B cell (primary cell): ENCODE measurements at regions not wholly inside any gene's neighbourhood (a gene's known extent, or its start where the extent isn't known, plus 50 kb on each side); places are given as distances from the start of the nearest gene placed in this dataset.

Source experiments
- ATAC-seq: fragments of 200-7000 bp; cut with Tn5 transposase; one replicate; pipeline ENCODE4 v1.10.0; 2021; ENCODE audit warnings: low read depth, mild to moderate bottlenecking, moderate number of reproducible peaks, moderate library complexity
- CTCF ChIA-PET: fragments of 350-600 bp; sonication (Branson Sonifier 250); formaldehyde crosslinking; loops from one replicate; lab custom pipeline; 2021; ENCODE audit warnings: antibody characterized with exemption, inconsistent platforms; lab: Charles Lee
- POLR2A ChIA-PET: fragments of 350-600 bp; sonication (Branson Sonifier 250); formaldehyde crosslinking; loops from one replicate; lab custom pipeline; 2021; ENCODE audit warnings: antibody characterized with exemption; lab: Charles Lee
- DNase-seq: peaks from one replicate; pipeline ENCODE4 v3.0.0; 2013
- H2AFZ ChIP-seq: 2 replicates; pipeline ENCODE4 v1.6.1; 2012; ENCODE audit warnings: mild to moderate bottlenecking, low read depth, low read length; ENCODE audit not compliant: insufficient read depth, poor library complexity, severe bottlenecking
- H3K27ac ChIP-seq, 2 donors: 1 replicate in 1 of 2; 2 replicates in 1 of 2; pipeline ENCODE4 v1.5.1; 2012 to 2013; ENCODE audit warnings: low read length in 2 of 2, mild to moderate bottlenecking in 2 of 2, moderate library complexity in 1 of 2
- H3K27me3 ChIP-seq, 4 experiments: fragments of 200-600 bp in 1 of 4; sonication (generic) in 1 of 4; replicated peaks in 1 of 4; 1 replicate in 2 of 4; 2 replicates in 2 of 4; pipeline versions ENCODE4 v1.6.1 to v1.7.0; 2013 to 2016; ENCODE audit warnings: low read length in 3 of 4, mild to moderate bottlenecking in 2 of 4, mixed read lengths in 1 of 4, moderate library complexity in 1 of 4; ENCODE audit not compliant: insufficient read depth in 4 of 4, control insufficient read depth in 3 of 4; ENCODE audit errors: control extremely low read depth in 1 of 4
- H3K36me3 ChIP-seq, 2 experiments: replicated peaks in 1 of 2; 1 replicate in 1 of 2; 2 replicates in 1 of 2; pipeline versions ENCODE4 v1.6.1 to v1.7.1; 2013; ENCODE audit warnings: low read length in 1 of 2; ENCODE audit not compliant: insufficient read depth in 2 of 2, control insufficient read depth in 1 of 2; ENCODE audit errors: control extremely low read depth in 1 of 2, extremely low read depth in 1 of 2
- H3K4me1 ChIP-seq, 2 donors: fragments of 200-600 bp in 1 of 2; sonication (generic) in 1 of 2; 1 replicate in 1 of 2; 2 replicates in 1 of 2; pipeline versions ENCODE4 v1.5.1 to v1.6.1; 2013 to 2017; ENCODE audit warnings: low read length in 2 of 2; ENCODE audit not compliant: control insufficient read depth in 2 of 2, insufficient read depth in 2 of 2
- H3K4me2 ChIP-seq: replicated peaks from 2 replicates; pipeline ENCODE3; 2012; ENCODE audit warnings: mild to moderate bottlenecking, low read depth, low read length; ENCODE audit not compliant: poor library complexity, severe bottlenecking
- H3K4me3 ChIP-seq, 5 experiments: fragments of 200-600 bp in 1 of 5; sonication (generic) in 1 of 5; 1 replicate in 3 of 5; 2 replicates in 2 of 5; pipeline versions ENCODE4 v1.5.1 to v1.7.0; 2011 to 2016; ENCODE audit warnings: low read length in 4 of 5, mild to moderate bottlenecking in 4 of 5, low read depth in 2 of 5, control low read depth in 1 of 5, moderate library complexity in 1 of 5; ENCODE audit not compliant: insufficient read depth in 1 of 5; ENCODE audit errors: control extremely low read depth in 1 of 5, extremely low read depth in 1 of 5
- H3K79me2 ChIP-seq: fragments of 200-600 bp; sonication (generic); one replicate; pipeline ENCODE4 v1.6.0; 2016; ENCODE audit warnings: low read length; ENCODE audit not compliant: control insufficient read depth, insufficient read depth
- H3K9ac ChIP-seq: fragments of 200-600 bp; sonication (generic); 2 replicates; pipeline ENCODE4 v1.6.1; 2017; ENCODE audit warnings: mild to moderate bottlenecking, low read length, moderate library complexity
- H3K9me3 ChIP-seq, 3 donors: one replicate each; pipeline versions ENCODE4 v1.6.1 to v1.7.1; 2013; ENCODE audit warnings: low read length in 2 of 3; ENCODE audit not compliant: control insufficient read depth in 2 of 3, insufficient read depth in 1 of 3; ENCODE audit errors: control extremely low read depth in 1 of 3
- H4K20me1 ChIP-seq: 2 replicates; pipeline ENCODE4 v1.6.0; 2012; ENCODE audit warnings: mild to moderate bottlenecking, low read length; ENCODE audit not compliant: insufficient read depth, control insufficient read depth, poor library complexity, severe bottlenecking
- H3K27ac Mint-ChIP-seq: one replicate; pipeline ENCODE4 v1.8.0; 2021; ENCODE audit warnings: mixed read lengths
- H3K27me3 Mint-ChIP-seq: one replicate; pipeline ENCODE4 v1.8.0; 2021; ENCODE audit warnings: mixed read lengths
- H3K4me1 Mint-ChIP-seq: one replicate; pipeline ENCODE4 v1.8.0; 2021; ENCODE audit warnings: mixed read lengths
- H3K4me3 Mint-ChIP-seq: one replicate; pipeline ENCODE4 v1.8.0; 2021; ENCODE audit warnings: mixed read lengths
- H3K9me3 Mint-ChIP-seq: one replicate; pipeline ENCODE4 v1.8.0; 2022; ENCODE audit warnings: mixed read lengths; ENCODE audit not compliant: insufficient read depth
- EZH2 ChIP-seq: IDR thresholded peaks from 2 replicates; pipeline ENCODE4 v1.6.1; 2012; ENCODE audit warnings: borderline replicate concordance, low read depth, mild to moderate bottlenecking, moderate library complexity, low read length; ENCODE audit not compliant: insufficient read depth, poor library complexity, severe bottlenecking
- WGBS: methylation state at CpG from one replicate; pipeline ENCODE4 v1.1.5; 2013; ENCODE audit warnings: missing lambda C conversion rate; ENCODE audit not compliant: insufficient coverage; 5-methylcytosine and 5-hydroxymethylcytosine counted together
- intact Hi-C: fragments of 100-400 bp; cut with micrococcal nuclease; formaldehyde crosslinking; loops from one replicate; pipeline ENCODE4 v1.10.0; 2022
- TF ChIP-seq, protein P1 (sequence below): fragments of 200-600 bp; IDR thresholded peaks from one replicate; pipeline ENCODE4 v1.8.0; 2022; ENCODE audit warnings: antibody characterized with exemption, mild to moderate bottlenecking

- CTCF ChIA-PET: no interaction called here
- no peaks in the 10 kb centered on the region for H3K36me3 ChIP-seq
Measured at GRCh38 chr5:34587355-34588241, 68.5 kb upstream of the RAI14 start.

DNA sequence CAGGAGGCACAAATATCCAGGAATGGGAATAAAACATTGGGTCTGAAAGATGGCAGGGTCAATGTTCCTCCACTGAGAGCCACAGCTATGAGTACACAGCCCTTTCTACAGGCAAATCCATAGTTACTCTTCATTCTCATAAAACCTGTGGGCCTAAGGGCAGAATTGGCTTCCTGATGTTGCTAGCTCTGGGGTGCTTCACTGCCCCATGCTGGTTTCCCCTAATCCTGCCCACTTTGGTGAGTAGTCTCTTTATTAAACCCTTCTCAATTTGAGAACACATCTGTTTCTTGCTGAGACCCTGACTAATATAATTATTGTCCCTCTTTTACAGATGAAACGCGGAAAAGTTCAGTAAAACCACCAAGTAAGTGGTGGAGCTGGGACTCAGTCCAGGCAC is 66.3 kb upstream of the RAI14 start:
- H3K27me3 ChIP-seq: peaks cover 0 to 5% (median 0%) of the 10 kb centered on the region in 4 experiments
- DNase-seq (no peak), ATAC-seq (no peak)
- no peak overlapping the region for H3K9ac ChIP-seq
- no peaks in the 10 kb centered on the region for H3K9me3 Mint-ChIP-seq
- no peaks in the 10 kb centered on the region for H3K79me2 ChIP-seq
- H3K27ac Mint-ChIP-seq: no peak overlapping the region
- H3K4me3 Mint-ChIP-seq: no peak overlapping the region
- no peaks in the 10 kb centered on the region for H3K4me1 Mint-ChIP-seq
- H2AFZ ChIP-seq: no peak overlapping the region
- 100% methylated on average over 2 of the region's 2 CpGs for WGBS
- no peak overlapping the region for H3K27ac ChIP-seq
- H3K4me1 ChIP-seq: no peaks in the 10 kb centered on the region
- H3K27me3 Mint-ChIP-seq: peaks cover 14% of the 10 kb centered on the region
- no peak for TF ChIP-seq EZH2
- TF ChIP-seq, protein P1, sequence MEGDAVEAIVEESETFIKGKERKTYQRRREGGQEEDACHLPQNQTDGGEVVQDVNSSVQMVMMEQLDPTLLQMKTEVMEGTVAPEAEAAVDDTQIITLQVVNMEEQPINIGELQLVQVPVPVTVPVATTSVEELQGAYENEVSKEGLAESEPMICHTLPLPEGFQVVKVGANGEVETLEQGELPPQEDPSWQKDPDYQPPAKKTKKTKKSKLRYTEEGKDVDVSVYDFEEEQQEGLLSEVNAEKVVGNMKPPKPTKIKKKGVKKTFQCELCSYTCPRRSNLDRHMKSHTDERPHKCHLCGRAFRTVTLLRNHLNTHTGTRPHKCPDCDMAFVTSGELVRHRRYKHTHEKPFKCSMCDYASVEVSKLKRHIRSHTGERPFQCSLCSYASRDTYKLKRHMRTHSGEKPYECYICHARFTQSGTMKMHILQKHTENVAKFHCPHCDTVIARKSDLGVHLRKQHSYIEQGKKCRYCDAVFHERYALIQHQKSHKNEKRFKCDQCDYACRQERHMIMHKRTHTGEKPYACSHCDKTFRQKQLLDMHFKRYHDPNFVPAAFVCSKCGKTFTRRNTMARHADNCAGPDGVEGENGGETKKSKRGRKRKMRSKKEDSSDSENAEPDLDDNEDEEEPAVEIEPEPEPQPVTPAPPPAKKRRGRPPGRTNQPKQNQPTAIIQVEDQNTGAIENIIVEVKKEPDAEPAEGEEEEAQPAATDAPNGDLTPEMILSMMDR: no peak
- POLR2A ChIA-PET: no interaction called here
- CTCF ChIA-PET: interaction anchor here (0.7 kb wide), 1 partner anchor 649 kb away, joined by 3 read pairs; no protein-coding TSS in a partner anchor
- H4K20me1 ChIP-seq: no peaks in the 10 kb centered on the region
- no peak overlapping the region for H3K4me3 ChIP-seq
- no peaks in the 10 kb centered on the region for H3K9me3 ChIP-seq
- intact Hi-C loops: no loop called here
- no peaks in the 10 kb centered on the region for H3K36me3 ChIP-seq
- H3K4me2 ChIP-seq: no peak overlapping the region

More at GRCh38 chr5:34587355-34588241, 68.5 kb upstream of the RAI14 start:
- TF ChIP-seq, protein P1: no peak
- TF ChIP-seq EZH2: no peak
- H2AFZ ChIP-seq: no peak overlapping the region
- ATAC-seq (no peak), DNase-seq (no peak)
- H3K4me3 ChIP-seq: no peak overlapping the region
- H3K27ac ChIP-seq: no peak overlapping the region
- H4K20me1 ChIP-seq: no peaks in the 10 kb centered on the region
- Mint-ChIP-seq H3K27ac (no peak overlapping the region), H3K4me1 (peaks cover 2% of the 10 kb centered on the region), H3K4me3 (no peak overlapping the region), H3K27me3 (peaks cover 14% of the 10 kb centered on the region), H3K9me3 (no peaks in the 10 kb centered on the region)
- POLR2A ChIA-PET: no interaction called here
- no peaks in the 10 kb centered on the region for H3K4me1 ChIP-seq
- H3K4me2 ChIP-seq: no peak overlapping the region
- H3K79me2 ChIP-seq: no peaks in the 10 kb centered on the region
- WGBS: 78% methylated on average over 4 of the region's 6 CpGs
- H3K9me3 ChIP-seq: no peaks in the 10 kb centered on the region
- intact Hi-C loops: no loop called here
- no peak overlapping the region for H3K9ac ChIP-seq
- peaks cover 0 to 5% (median 0%) of the 10 kb centered on the region in 4 experiments for H3K27me3 ChIP-seq
